Brain pericyte (primary cell): ENCODE measurements at regions not wholly inside any gene's neighbourhood (a gene's known extent, or its start where the extent isn't known, plus 50 kb on each side); places are given as distances from the start of the nearest gene placed in this dataset.
"Not testable (repeated sequence)": the region's sequence is repeated elsewhere in the genome, so short reads cannot be mapped to it uniquely, and the experiment has no call there.

Source experiments
- DNase-seq: peaks from one replicate; pipeline ENCODE4 v3.0.0-alpha.2; 2012; ENCODE audit warnings: low read depth, low spot score

- DNase-seq: no peak
These were observed 223.7 kb downstream of the CYP26B1 start for GRCh38 chr2:71923887-71924533.

GRCh38 chr2:71923143-71923525 is 224.5 kb downstream of the CYP26B1 start:
- DNase-seq: no peak

GRCh38 chr2:71922499-71923142 is 225.0 kb downstream of the CYP26B1 start:
- DNase-seq: no peak

GRCh38 chr2:71922091-71922490 is 225.6 kb downstream of the CYP26B1 start:
- no peak for DNase-seq

GRCh38 chr2:71920819-71921218 is 226.8 kb downstream of the CYP26B1 start:
- DNase-seq: not testable (repeated sequence)

GRCh38 chr2:71919708-71920107 is 228.0 kb downstream of the CYP26B1 start:
- DNase-seq: no peak

- DNase-seq: no peak
These were observed 237.4 kb downstream of the CYP26B1 start for GRCh38 chr2:71910277-71910676.

- DNase-seq: no peak
These were observed 238.9 kb downstream of the CYP26B1 start for GRCh38 chr2:71908798-71909197.

GRCh38 chr2:71907503-71907902 is 240.2 kb downstream of the CYP26B1 start:
- no peak for DNase-seq

- DNase-seq: no peak
These were observed 241.2 kb downstream of the CYP26B1 start for GRCh38 chr2:71906357-71906973.

- DNase-seq: no peak
These were observed 242.5 kb downstream of the CYP26B1 start for GRCh38 chr2:71905205-71905604.

- no peak for DNase-seq
These were observed 243.8 kb downstream of the CYP26B1 start for GRCh38 chr2:71903841-71904240.

GRCh38 chr2:71901466-71901865 is 246.2 kb downstream of the CYP26B1 start:
- no peak for DNase-seq

- DNase-seq: no peak
These were observed 248.6 kb downstream of the CYP26B1 start for GRCh38 chr2:71898851-71899681.

- no peak for DNase-seq
These were observed 249.3 kb downstream of the CYP26B1 start for GRCh38 chr2:71898375-71898774.

- no peak for DNase-seq
These were observed 249.8 kb downstream of the CYP26B1 start for GRCh38 chr2:71897836-71898235.

- DNase-seq: no peak
These were observed 250.6 kb downstream of the CYP26B1 start for GRCh38 chr2:71897137-71897480.

GRCh38 chr2:71896385-71897136 is 251.1 kb downstream of the CYP26B1 start:
- DNase-seq: no peak

- DNase-seq: no peak
These were observed 252.1 kb downstream of the CYP26B1 start for GRCh38 chr2:71895320-71896161.

GRCh38 chr2:71894261-71894660 is 253.4 kb downstream of the CYP26B1 start:
- DNase-seq: no peak

- no peak for DNase-seq
These were observed 254.0 kb downstream of the CYP26B1 start for GRCh38 chr2:71893646-71894045.
